Calu3 (cell line): ENCODE measurements at regions not wholly inside any gene's neighbourhood (a gene's known extent, or its start where the extent isn't known, plus 50 kb on each side); places are given as distances from the start of the nearest gene placed in this dataset.

Source experiments
- BruUV-seq: library from RNA; stranded (reverse); fragments of 400-500 nt; replicated peaks from 2 replicates; lab custom pipeline; 2021; lab: Mats Ljungman, UMichigan
- CTCF ChIA-PET: fragments of 300-600 bp; sonication (Branson Sonifier 250); formaldehyde crosslinking; loops from one replicate; lab custom pipeline; 2022; ENCODE audit warnings: antibody characterized with exemption; lab: Charles Lee
- DNase-seq: peaks from one replicate; pipeline ENCODE4 v3.0.0; 2022
- H3K27ac Mint-ChIP-seq: one replicate; pipeline ENCODE4 v1.8.0; 2022; ENCODE audit warnings: mixed read lengths; ENCODE audit not compliant: unreplicated experiment
- H3K27me3 Mint-ChIP-seq: one replicate; pipeline ENCODE4 v1.8.0; 2022; ENCODE audit warnings: mixed read lengths; ENCODE audit not compliant: unreplicated experiment
- H3K36me3 Mint-ChIP-seq: one replicate; pipeline ENCODE4 v1.8.0; 2022; ENCODE audit warnings: mild to moderate bottlenecking, moderate library complexity, mixed read lengths; ENCODE audit not compliant: insufficient read depth, unreplicated experiment
- H3K4me1 Mint-ChIP-seq: one replicate; pipeline ENCODE4 v1.8.0; 2022; ENCODE audit warnings: mild to moderate bottlenecking, low read depth, mixed read lengths; ENCODE audit not compliant: unreplicated experiment
- H3K4me3 Mint-ChIP-seq: one replicate; pipeline ENCODE4 v1.8.0; 2022; ENCODE audit warnings: mild to moderate bottlenecking, low read depth, moderate library complexity, mixed read lengths; ENCODE audit not compliant: unreplicated experiment
- H3K9me3 Mint-ChIP-seq: one replicate; pipeline ENCODE4 v1.8.0; 2022; ENCODE audit warnings: low read depth, mixed read lengths; ENCODE audit not compliant: unreplicated experiment
- intact Hi-C: fragments of 100-400 bp; cut with micrococcal nuclease; formaldehyde crosslinking; loops from one replicate; pipeline ENCODE4 v1.10.0; 2022; ENCODE audit not compliant: unreplicated experiment
- TF ChIP-seq, protein P1 (sequence below): fragments of 200-600 bp; IDR thresholded peaks from one replicate; pipeline ENCODE4 v1.8.0; 2022; ENCODE audit warnings: antibody characterized with exemption; ENCODE audit not compliant: unreplicated experiment

DNA sequence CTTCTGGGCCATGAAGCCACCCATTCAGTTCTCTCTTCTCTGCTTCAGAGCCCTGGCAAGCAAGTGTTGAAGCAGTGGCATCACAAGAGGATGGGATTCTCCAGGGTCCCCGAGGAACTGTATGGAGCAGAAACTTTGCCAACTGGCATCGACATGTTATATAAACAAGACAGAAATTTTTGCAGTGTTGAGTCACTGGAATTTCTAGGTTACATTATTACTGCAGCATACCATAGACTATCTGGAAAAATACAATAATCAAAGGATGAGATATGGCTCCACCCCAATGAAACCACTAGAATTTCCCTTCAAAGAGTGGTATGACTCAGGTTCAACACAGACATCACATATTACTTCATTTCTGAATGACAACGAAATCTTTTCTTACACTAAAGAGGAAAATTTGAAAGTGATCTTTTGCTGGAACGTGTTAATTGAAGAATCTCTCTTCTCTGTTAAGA lies 343.0 kb upstream of the DYNLRB2 start:
- intact Hi-C loops = no loop called here
- peaks cover 15% of the 10 kb centered on the region for H3K4me1 Mint-ChIP-seq
- H3K4me3 Mint-ChIP-seq = no peak overlapping the region
- no peaks in the 10 kb centered on the region for H3K27me3 Mint-ChIP-seq
- CTCF ChIA-PET = no interaction called here
- no TSS peak for BruUV-seq
- peaks cover 15% of the 10 kb centered on the region for H3K9me3 Mint-ChIP-seq
- no peaks in the 10 kb centered on the region for H3K36me3 Mint-ChIP-seq
- DNase-seq = no peak
- TF ChIP-seq, protein P1, sequence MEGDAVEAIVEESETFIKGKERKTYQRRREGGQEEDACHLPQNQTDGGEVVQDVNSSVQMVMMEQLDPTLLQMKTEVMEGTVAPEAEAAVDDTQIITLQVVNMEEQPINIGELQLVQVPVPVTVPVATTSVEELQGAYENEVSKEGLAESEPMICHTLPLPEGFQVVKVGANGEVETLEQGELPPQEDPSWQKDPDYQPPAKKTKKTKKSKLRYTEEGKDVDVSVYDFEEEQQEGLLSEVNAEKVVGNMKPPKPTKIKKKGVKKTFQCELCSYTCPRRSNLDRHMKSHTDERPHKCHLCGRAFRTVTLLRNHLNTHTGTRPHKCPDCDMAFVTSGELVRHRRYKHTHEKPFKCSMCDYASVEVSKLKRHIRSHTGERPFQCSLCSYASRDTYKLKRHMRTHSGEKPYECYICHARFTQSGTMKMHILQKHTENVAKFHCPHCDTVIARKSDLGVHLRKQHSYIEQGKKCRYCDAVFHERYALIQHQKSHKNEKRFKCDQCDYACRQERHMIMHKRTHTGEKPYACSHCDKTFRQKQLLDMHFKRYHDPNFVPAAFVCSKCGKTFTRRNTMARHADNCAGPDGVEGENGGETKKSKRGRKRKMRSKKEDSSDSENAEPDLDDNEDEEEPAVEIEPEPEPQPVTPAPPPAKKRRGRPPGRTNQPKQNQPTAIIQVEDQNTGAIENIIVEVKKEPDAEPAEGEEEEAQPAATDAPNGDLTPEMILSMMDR = no peak
- H3K27ac Mint-ChIP-seq = peak overlapping the region; percentile 31

DNA sequence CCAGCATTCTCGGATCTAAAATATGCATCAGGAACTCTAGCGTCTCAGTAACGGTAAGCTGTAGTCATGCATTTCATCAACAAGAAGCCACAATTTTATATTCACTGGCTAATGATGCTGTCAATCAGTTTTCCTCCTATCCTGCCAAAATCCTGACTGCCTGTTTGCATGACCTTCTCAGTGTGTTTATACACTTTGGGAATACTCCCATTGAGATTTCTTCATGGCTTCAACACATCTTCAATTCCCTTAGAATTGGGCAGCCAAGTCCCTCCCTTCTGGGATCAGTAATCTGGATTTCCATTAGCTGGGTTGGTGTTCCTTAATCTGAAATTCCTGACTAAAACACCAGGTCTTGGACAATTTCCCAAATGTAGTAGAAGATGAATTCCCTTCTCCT lies 348.9 kb upstream of the DYNLRB2 start:
- H3K36me3 Mint-ChIP-seq = no peaks in the 10 kb centered on the region
- H3K27me3 Mint-ChIP-seq = no peaks in the 10 kb centered on the region
- H3K4me3 Mint-ChIP-seq = no peak overlapping the region
- H3K27ac Mint-ChIP-seq = no peak overlapping the region
- H3K4me1 Mint-ChIP-seq = no peaks in the 10 kb centered on the region
- CTCF ChIA-PET = no interaction called here
- BruUV-seq = no TSS peak
- H3K9me3 Mint-ChIP-seq = peaks cover 13% of the 10 kb centered on the region
- TF ChIP-seq, protein P1 = no peak
- DNase-seq = no peak
- intact Hi-C loops = no loop called here

DNA sequence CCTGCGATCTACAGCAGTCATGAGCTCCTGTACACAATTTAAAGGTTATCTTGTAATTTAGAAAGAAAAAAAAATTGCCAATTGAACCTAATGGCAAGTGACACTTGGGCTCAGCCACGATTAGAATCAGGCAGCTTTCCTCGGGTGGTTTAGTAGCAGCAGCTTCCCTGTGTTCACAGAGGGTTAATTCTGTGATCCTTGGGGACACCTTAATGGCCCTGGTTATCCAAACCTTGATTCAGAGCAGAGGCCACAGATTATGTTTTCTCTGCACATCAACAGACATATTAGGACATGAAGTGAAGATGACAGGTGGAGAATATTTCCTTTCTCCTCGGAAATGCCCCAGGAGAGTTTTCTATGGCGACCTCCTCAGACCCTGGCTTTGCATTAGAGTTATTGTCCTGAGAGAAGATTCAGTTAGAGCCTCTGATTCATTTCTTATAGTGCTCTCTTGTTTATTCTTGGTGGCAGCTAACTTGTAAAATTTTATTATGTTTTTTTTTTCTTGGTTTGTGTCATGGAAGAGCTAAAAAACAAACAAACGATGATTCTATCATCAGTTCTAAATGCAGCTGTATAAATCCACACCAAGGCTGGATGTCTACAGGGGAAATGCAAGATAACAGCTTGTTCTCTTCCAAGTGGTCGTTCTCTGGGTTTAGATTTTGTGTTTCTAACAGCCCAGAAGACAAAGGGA lies 351.2 kb upstream of the DYNLRB2 start:
- Mint-ChIP-seq H3K9me3 (peaks cover 13% of the 10 kb centered on the region), H3K36me3 (no peaks in the 10 kb centered on the region), H3K4me3 (no peak overlapping the region), H3K27ac (no peak overlapping the region), H3K27me3 (no peaks in the 10 kb centered on the region), H3K4me1 (no peaks in the 10 kb centered on the region)
- CTCF ChIA-PET = interaction anchor here (0.5 kb wide), 2 partner anchors 62 to 896 kb away, joined by 3 to 5 read pairs; no protein-coding TSS in a partner anchor
- intact Hi-C loops = no loop called here
- TF ChIP-seq, protein P1 = no peak
- no peak for DNase-seq
- BruUV-seq = no TSS peak

DNA sequence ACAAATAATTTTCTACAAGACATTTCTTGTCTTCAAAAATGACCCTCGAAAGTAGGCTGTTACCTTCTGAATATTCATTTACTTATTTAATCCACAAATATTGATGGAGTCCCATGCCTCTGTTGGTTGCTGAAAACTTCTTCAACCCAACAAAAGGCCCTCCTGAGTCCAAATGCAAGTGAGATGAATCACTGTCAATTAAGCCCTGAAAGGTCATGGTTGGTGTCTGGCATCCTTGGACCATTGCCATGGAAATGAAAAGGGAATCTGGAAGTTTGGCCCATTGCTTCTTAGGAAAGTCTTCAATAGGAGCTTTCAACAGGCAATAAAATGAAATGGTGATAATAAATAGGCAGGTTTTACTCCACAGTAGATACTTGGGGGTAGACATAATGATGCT lies 364.7 kb upstream of the DYNLRB2 start:
- H3K36me3 Mint-ChIP-seq = no peaks in the 10 kb centered on the region
- TF ChIP-seq, protein P1 = no peak
- CTCF ChIA-PET = no interaction called here
- H3K27me3 Mint-ChIP-seq = no peaks in the 10 kb centered on the region
- H3K9me3 Mint-ChIP-seq = peaks cover 8% of the 10 kb centered on the region
- no TSS peak for BruUV-seq
- intact Hi-C loops = no loop called here
- DNase-seq = no peak
- peaks cover 7% of the 10 kb centered on the region for H3K4me1 Mint-ChIP-seq
- H3K4me3 Mint-ChIP-seq = no peak overlapping the region
- no peak overlapping the region for H3K27ac Mint-ChIP-seq
